ENCODE measurements at regions not wholly inside any gene's neighbourhood (a gene's known extent, or its start where the extent isn't known, plus 50 kb on each side); places are given as distances from the start of the nearest gene placed in this dataset.

- TF ChIP-seq CTCF (IDR thresholded peaks at IDR 0.05; ENCODE audit: insufficient read depth, low read depth, low read length, missing control alignments): no peak
- DNase-seq (ENCODE audit: low read depth): no peak
- no peak overlapping the region for H3K4me3 ChIP-seq (ENCODE audit: low read depth, low read length)
Measured at GRCh38 chr6:113731541-113731940, 125.6 kb upstream of the MARCKS start.

GRCh38 chr6:113732384-113732966, 124.7 kb upstream of the MARCKS start:
- no peak for TF ChIP-seq CTCF (IDR thresholded peaks at IDR 0.05; ENCODE audit: insufficient read depth, low read depth, low read length, missing control alignments)

GRCh38 chr6:113733381-113733780, 123.8 kb upstream of the MARCKS start:
- no peak overlapping the region for H3K4me3 ChIP-seq (ENCODE audit: low read depth, low read length)
- TF ChIP-seq CTCF (IDR thresholded peaks at IDR 0.05; ENCODE audit: insufficient read depth, low read depth, low read length, missing control alignments): no peak
- no peak for DNase-seq (ENCODE audit: low read depth)

More at GRCh38 chr6:113732384-113732966, 124.7 kb upstream of the MARCKS start:
- H3K4me3 ChIP-seq (ENCODE audit: low read depth, low read length): no peak overlapping the region
- no peak for DNase-seq (ENCODE audit: low read depth)

- DNase-seq (ENCODE audit: low read depth): no peak
Measured at GRCh38 chr6:113734982-113735381, 122.2 kb upstream of the MARCKS start.

GRCh38 chr6:113735491-113735890, 121.7 kb upstream of the MARCKS start:
- DNase-seq (ENCODE audit: low read depth): no peak
- H3K4me3 ChIP-seq (ENCODE audit: low read depth, low read length): no peak overlapping the region
- TF ChIP-seq CTCF (IDR thresholded peaks at IDR 0.05; ENCODE audit: insufficient read depth, low read depth, low read length, missing control alignments): no peak

More at GRCh38 chr6:113734982-113735381, 122.2 kb upstream of the MARCKS start:
- no peak for TF ChIP-seq CTCF (IDR thresholded peaks at IDR 0.05; ENCODE audit: insufficient read depth, low read depth, low read length, missing control alignments)
- H3K4me3 ChIP-seq (ENCODE audit: low read depth, low read length): no peak overlapping the region

GRCh38 chr6:113736978-113737377, 120.2 kb upstream of the MARCKS start:
- H3K4me3 ChIP-seq (ENCODE audit: low read depth, low read length): no peak overlapping the region
- no peak for TF ChIP-seq CTCF (IDR thresholded peaks at IDR 0.05; ENCODE audit: insufficient read depth, low read depth, low read length, missing control alignments)
- DNase-seq (ENCODE audit: low read depth): no peak

GRCh38 chr6:113739041-113739655, 118.0 kb upstream of the MARCKS start:
- TF ChIP-seq CTCF (IDR thresholded peaks at IDR 0.05; ENCODE audit: insufficient read depth, low read depth, low read length, missing control alignments): no peak

More at GRCh38 chr6:113739041-113739655, 118.0 kb upstream of the MARCKS start:
- no peak overlapping the region for H3K4me3 ChIP-seq (ENCODE audit: low read depth, low read length)
- no peak for DNase-seq (ENCODE audit: low read depth)

All from GM12865 (cell line).